Breast epithelium (tissue), 3 donors: ENCODE measurements at regions not wholly inside any gene's neighbourhood (a gene's known extent, or its start where the extent isn't known, plus 50 kb on each side); places are given as distances from the start of the nearest gene placed in this dataset.

Experiments
- POLR2A ChIP-seq: fragments of 450-650 bp; IDR thresholded peaks from one replicate; pipeline ENCODE4 v1.6.1; 2016; ENCODE audit warnings: antibody characterized with exemption, mild to moderate bottlenecking, moderate library complexity
- TF ChIP-seq, protein P1 (sequence below), 3 donors: fragments of 450-650 bp; IDR thresholded peaks; one replicate each; pipeline ENCODE4 v1.5.1; 2016 to 2017; ENCODE audit warnings: antibody characterized with exemption in 3 of 3, mild to moderate bottlenecking in 3 of 3, moderate library complexity in 3 of 3

DNA sequence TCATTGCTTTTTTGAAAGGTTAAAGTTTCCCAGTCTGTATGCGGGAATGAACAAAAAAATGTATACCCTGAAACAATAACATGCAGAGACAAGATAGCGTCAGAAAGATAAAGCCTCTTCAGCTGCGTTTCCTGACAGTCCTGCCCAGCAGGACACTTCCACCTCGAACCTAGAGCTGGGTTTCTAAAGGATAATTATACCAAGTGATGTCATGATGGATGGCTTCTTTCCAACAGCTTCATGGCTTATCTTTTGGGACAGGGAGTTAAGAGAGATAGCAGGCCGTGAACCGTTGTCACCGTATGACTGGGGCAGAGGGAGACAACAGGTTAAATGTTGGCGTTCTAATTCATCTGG, 267.6 kb upstream of the SGK1 start:
- TF ChIP-seq, protein P1, sequence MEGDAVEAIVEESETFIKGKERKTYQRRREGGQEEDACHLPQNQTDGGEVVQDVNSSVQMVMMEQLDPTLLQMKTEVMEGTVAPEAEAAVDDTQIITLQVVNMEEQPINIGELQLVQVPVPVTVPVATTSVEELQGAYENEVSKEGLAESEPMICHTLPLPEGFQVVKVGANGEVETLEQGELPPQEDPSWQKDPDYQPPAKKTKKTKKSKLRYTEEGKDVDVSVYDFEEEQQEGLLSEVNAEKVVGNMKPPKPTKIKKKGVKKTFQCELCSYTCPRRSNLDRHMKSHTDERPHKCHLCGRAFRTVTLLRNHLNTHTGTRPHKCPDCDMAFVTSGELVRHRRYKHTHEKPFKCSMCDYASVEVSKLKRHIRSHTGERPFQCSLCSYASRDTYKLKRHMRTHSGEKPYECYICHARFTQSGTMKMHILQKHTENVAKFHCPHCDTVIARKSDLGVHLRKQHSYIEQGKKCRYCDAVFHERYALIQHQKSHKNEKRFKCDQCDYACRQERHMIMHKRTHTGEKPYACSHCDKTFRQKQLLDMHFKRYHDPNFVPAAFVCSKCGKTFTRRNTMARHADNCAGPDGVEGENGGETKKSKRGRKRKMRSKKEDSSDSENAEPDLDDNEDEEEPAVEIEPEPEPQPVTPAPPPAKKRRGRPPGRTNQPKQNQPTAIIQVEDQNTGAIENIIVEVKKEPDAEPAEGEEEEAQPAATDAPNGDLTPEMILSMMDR (IDR thresholded peaks at IDR 0.05) = no peak
- no peak for TF ChIP-seq POLR2A
